GM18873 (cell line): ENCODE measurements at regions not wholly inside any gene's neighbourhood (a gene's known extent, or its start where the extent isn't known, plus 50 kb on each side); places are given as distances from the start of the nearest gene placed in this dataset.
A peak's percentile ranks its signal among the peaks of the same experiment; 100 is the strongest.

Experiments used
- ATAC-seq: cut with Tn5 transposase; IDR thresholded peaks from one replicate; pipeline ENCODE4 v1.9.1; 2021; ENCODE audit warnings: mild to moderate bottlenecking, moderate library complexity, moderate number of reproducible peaks; ENCODE audit not compliant: unreplicated experiment, low FRiP score

- ATAC-seq, result no peak
Measured at GRCh38 chr12:4223273-4223845, 50.2 kb upstream of the CCND2 start.

- no peak for ATAC-seq
Measured at GRCh38 chr12:4221258-4221620, 52.3 kb upstream of the CCND2 start.

GRCh38 chr12:4220536-4221257 is 52.9 kb upstream of the CCND2 start:
- no peak for ATAC-seq

- ATAC-seq, result no peak
Measured at GRCh38 chr12:4217091-4217490, 56.5 kb upstream of the CCND2 start.

GRCh38 chr12:4216187-4216927 is 57.2 kb upstream of the CCND2 start:
- ATAC-seq, result no peak

- ATAC-seq, result peak; percentile 56
Measured at GRCh38 chr12:4215229-4216186, 58.1 kb upstream of the CCND2 start.

- peak; percentile 11 for ATAC-seq
Measured at GRCh38 chr12:4214877-4215228, 58.7 kb upstream of the CCND2 start.

GRCh38 chr12:4213471-4213870 is 60.1 kb upstream of the CCND2 start:
- ATAC-seq, result no peak

- no peak for ATAC-seq
Measured at GRCh38 chr12:4212845-4213244, 60.7 kb upstream of the CCND2 start.

GRCh38 chr12:4211372-4211771 is 62.2 kb upstream of the CCND2 start:
- ATAC-seq, result no peak

- ATAC-seq, result no peak
Measured at GRCh38 chr12:4210183-4210582, 63.4 kb upstream of the CCND2 start.

GRCh38 chr12:4206470-4206869 is 67.1 kb upstream of the CCND2 start:
- ATAC-seq, result no peak

GRCh38 chr12:4203772-4204376 is 69.7 kb upstream of the CCND2 start:
- no peak for ATAC-seq

- ATAC-seq, result no peak
Measured at GRCh38 chr12:4202918-4203317, 70.6 kb upstream of the CCND2 start.

GRCh38 chr12:4202487-4202886 is 71.1 kb upstream of the CCND2 start:
- no peak for ATAC-seq

GRCh38 chr12:4201333-4202100 is 72.0 kb upstream of the CCND2 start:
- ATAC-seq, result no peak

GRCh38 chr12:4197922-4198763 is 75.4 kb upstream of the CCND2 start:
- no peak for ATAC-seq

- no peak for ATAC-seq
Measured at GRCh38 chr12:4196805-4197420, 76.6 kb upstream of the CCND2 start.
